ENCODE measurements at regions not wholly inside any gene's neighbourhood (a gene's known extent, or its start where the extent isn't known, plus 50 kb on each side); places are given as distances from the start of the nearest gene placed in this dataset.

DNA sequence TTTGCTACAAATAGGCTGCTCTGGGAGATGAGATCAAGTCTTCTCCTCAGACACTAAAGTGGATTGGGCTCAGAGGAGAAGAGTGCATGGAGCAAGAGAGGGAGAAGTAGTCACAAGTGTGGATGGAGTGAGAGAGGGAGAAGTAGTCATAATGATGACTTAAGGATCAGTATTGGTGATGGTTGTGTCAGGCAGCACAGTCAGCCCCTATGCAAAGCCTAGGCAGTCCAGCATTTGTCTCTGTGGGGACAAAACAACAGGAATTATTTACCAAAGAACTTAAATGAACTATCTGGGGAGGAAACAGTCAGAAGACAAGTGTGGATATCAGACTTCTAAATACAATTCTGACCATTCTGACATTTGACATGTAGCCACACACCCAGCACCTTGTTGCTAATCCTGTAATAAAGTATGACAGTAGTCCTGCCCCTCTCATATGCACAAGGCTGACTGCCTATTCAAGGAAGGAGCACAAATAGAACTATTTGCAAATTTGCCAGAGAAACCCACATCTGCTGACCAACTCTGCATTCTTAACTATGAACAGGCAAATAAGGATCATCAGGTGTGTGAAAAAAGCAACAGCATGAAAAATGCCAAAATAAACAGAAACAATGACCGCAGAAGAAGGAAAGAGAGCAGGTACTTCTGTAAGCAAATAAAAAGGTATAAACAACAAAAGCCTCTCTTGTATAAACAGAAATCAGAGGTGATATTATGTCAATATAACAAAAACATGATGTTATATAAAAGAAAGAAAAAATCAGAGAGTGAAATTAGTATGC is 1597.9 kb upstream of the ACVR2A start:
- DNase-seq: no peak

DNA sequence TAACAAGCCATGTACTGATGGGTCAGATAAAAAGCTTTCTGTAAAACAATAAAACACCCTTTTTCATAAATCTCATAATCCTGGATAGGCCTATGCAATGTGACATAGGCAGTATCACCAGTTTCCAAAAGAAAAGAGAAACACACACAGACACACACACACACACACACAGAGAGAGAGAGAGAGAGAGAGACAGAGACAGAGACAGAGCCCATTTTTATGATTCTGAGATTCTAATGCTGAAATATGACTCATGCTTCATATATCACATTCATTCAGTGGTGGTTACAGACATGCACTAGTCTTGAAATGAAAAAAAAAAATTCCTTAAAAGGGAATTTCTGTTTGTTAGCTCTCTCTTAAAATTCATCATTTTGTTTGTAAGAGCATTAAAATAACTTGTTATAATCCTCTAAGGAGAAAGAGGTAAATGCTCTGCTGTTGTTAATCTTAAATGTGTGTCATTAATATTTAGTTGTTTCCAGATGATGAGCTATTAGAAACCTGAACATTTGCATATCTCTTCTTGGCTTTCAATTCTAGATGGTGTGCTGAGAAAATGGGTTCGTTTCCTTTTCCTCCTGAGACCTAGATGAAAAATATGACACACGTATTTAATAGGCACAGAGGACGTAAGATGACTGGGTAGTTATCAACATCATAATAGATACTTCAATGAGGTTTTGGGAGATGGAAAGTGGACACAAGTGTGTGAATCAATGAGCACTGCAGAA is 1598.7 kb upstream of the ACVR2A start:
- peak; percentile 92 for DNase-seq

GRCh38 chr2:146244830-146245229 is 1600.0 kb upstream of the ACVR2A start:
- no peak for DNase-seq

DNA sequence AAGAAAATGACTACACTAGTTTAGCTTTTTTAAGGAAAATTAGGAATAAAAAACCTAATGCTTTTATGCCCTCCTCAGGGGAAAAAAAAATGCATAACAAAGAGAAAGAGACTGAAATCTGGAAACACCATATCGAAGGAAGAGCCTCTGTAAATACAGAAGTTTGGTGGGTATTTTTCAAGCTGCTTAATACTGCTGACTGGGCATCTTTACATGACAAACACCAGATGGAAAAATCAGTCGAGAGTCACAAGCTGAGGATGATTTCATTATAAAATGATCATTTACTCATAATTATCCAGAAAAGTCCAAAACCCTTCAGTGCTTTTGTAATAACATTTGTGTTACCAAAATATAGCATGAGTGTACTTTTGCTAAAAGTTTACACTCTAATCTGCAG is 1600.7 kb upstream of the ACVR2A start:
- DNase-seq: no peak

DNA sequence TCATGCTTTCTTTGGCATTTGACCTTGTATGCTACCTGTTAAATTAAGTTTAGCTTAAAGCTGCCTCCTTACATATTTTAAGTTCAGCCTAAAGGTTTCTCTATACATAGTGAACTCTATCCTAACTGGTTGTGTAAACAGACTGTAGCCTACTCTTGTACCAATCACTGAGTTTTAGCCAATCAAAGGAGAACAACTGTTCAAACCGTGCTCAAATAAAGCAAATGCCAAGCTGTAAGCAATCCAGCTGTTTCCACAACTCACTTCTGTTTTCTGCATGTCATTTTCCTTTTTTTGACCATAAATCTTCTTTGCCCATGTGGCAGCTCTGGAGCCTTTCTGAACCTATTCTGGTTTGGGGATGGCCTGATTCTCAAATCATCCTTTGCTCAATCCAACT is 1603.8 kb upstream of the ACVR2A start:
- no peak for DNase-seq

GRCh38 chr2:146240391-146240790 is 1604.4 kb upstream of the ACVR2A start:
- DNase-seq: peak; percentile 69

DNA sequence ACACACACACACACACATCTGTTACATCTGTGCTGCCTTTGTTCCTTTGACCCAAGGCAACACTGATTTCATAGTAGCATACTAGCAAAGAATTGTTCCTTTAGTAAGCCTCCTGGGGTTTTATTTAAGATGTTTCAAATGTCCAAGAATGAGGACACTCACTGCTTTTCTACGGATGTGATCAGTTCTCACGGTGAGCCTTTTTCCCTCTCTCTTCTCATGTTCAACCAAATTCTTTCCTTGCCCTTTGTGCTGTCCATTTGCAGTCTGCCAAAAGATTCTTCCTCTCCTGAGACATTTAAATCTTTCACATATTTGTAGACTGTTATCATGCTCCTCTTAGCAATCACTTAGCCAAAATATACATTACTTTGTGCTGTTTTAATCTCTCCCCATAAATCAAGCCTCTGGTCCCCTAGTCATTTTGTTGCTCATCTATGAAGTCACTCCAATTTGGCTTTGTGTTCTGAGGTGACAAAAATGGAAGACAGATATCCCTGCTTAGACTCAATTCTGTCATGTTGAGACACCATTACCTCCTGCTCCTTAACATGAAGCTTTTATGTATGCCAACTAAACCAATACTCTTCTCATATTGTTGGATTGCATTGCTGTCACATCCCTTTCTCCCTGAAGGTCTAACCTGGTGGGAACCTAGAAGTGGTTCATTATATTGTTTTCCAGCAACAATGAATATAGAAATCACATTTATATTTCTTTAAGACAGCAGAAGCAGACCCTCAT is 1605.3 kb upstream of the ACVR2A start:
- peak; percentile 98 for DNase-seq

DNA sequence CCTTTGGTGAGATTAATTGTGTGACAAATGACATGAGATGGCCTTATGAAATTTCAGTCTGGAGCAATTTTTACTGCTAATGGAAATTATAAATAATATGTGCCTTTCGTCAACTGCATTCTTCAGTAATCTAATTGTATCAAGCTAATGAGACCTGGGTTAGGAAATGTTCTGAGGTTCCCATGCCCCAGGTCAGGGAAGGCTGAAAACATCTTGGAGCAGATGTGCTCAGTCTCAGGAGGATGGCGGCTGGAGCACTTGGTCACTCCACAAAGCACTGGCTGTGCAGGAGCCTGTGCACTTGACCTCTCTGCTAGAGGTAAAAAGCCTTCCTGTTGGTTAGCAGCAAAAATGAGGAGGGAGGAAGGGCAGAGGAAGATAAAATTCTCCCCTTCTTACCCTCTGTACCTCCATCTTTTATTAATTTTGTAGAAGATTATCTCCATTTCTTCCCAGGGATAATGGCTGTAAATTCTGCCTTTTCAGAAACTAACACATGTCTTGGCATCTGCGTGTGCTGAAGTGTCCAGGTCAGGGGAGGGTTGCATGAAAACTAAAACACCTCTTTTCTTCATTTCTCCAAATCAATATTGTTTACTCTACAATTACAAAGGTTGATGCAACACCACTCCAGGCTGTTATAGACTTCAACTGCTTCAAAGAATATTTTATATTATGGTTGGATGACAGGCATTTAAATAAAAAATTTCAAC is 1606.4 kb upstream of the ACVR2A start:
- no peak for DNase-seq

DNA sequence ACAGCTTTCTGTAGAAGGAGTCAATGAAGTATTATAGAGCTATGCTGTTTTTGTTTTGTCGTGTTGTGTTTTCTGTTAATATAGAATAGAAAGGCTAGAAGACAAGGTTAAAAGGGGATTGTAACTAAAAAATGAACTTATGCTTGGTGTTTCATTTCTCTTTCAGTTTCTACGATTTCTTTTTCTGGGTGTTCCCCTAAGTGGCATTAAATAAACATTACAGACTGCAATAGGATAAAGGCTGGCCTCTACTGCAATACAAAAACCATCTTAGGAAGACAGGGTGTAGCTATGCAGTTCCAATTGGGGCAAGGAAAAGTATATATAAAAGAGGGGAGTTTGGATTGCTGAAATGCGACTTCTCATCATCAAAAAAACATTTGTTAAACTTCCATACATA is 1609.7 kb upstream of the ACVR2A start:
- DNase-seq: no peak

GRCh38 chr2:146229508-146230155 is 1615.2 kb upstream of the ACVR2A start:
- DNase-seq: peak; percentile 70

- DNase-seq: no peak
Observed at GRCh38 chr2:146228466-146229058, 1616.3 kb upstream of the ACVR2A start.

- no peak for DNase-seq
Observed at GRCh38 chr2:146228020-146228393, 1616.8 kb upstream of the ACVR2A start.

DNA sequence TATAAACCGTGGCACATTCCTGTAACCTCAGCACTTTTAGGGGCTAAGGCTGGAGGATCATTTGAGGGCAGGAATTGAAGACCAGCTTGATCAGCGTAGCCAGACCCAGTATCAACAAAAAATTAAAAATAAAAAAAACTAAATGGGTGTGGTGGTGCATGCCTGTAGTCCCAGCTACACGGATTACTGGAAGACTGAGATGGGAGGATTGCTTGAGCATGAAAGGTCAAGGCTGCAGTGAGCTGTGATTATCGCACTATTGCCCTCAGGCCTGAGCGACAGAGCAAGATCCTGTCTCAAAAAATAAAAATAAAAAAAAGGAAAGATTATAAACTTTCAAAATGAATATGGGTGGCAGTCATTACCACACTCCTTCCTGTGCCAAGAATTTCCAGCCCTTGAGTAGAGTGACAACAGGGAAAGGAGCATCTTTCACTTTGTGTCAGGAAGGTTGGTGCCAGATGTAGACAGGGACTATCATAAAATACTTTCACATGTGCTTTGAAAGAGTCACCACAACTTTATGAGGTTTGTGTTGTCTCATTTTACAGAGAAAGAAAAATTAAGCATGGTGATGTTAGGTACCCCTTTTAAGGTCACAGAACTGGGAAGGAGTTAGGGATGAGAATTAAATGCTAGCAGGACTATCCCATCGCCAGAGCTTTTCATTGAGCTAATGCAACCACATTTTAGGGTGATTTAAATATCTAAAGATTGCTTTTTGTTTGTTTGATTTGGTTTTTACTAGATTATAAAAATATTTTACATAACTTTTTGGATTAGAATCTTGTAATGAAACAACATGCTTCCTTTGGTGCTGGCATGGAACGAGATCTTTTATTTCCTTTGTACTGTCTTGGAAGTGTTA is 1617.4 kb upstream of the ACVR2A start:
- DNase-seq: no peak

DNA sequence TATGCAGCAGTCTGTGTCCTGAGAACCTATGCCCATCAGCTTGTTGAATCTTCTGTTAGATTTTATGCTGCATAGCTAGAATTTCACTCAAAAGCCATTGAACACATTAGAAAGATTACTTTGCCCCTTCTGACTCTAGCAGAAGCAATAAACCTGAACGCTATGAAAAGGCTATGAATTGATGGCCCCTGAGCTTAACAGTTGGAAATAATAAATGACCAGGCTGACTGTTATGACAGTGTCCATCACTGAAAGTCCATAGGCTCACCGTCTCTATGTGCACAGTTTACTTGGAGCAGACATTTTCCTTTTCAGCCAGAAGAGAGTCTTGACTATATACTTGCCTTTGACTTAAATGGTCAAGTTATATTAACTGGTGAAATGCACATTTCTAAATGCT is 1618.8 kb upstream of the ACVR2A start:
- DNase-seq: no peak

DNA sequence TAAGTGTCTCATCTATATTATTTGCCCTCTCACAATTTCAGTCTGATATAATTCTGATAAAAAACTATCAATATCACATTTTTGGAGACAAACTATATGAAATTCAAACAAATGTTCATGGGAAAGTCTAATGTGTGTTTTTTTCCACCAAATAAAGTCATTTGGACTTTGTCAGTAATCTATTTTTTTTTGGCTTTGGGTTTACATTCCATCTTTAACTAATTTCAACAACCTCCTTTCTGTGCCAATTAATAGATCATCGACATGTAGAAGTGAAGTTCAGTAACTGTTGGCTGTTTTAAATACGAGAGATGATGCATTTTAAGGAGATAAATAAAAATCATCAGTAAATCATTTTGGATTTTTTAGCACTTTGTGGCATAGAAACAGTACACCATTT is 1623.0 kb upstream of the ACVR2A start:
- no peak for DNase-seq

DNA sequence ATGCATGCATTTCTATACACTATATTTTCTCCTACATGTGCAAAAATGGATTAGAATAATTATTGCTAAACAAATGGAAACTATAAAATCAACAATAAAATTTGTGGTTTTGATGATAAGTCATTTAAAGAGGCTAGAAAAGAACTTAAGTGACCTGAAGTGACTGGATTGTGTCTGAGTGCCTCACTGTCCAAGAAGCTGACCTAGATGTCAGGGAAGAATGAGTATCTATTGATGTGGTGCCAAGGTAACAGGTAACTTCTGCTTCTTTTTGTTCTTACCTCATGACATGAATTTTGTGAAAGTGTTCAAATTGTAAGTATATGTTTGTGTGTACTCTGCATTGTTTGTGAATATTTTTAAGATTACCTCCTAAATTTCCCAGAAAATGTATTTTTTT is 1623.9 kb upstream of the ACVR2A start:
- no peak for DNase-seq

- DNase-seq: peak; percentile 39
Observed at GRCh38 chr2:146214394-146214929, 1630.4 kb upstream of the ACVR2A start.

GRCh38 chr2:146213674-146214073 is 1631.2 kb upstream of the ACVR2A start:
- no peak for DNase-seq

DNA sequence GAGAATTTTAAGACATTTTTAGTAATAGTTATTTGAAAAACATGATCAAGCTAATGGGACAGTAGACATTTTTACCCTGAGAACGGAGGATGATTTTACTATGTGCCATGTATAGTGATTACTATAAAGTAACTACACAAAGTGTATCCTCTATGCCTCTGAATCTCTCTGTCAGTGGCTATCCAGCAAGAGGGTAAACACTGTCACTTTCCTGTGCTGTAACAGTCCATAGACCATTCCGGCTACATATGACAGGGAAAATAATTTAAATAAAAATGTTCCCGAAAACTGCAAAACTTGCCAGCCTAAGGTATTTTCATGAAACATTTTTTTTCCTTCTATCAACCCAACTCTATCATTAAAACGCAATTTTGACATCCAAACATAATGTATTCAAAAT is 1632.2 kb upstream of the ACVR2A start:
- DNase-seq: no peak

- DNase-seq: no peak
Observed at GRCh38 chr2:146209842-146210275, 1635.0 kb upstream of the ACVR2A start.

DNA sequence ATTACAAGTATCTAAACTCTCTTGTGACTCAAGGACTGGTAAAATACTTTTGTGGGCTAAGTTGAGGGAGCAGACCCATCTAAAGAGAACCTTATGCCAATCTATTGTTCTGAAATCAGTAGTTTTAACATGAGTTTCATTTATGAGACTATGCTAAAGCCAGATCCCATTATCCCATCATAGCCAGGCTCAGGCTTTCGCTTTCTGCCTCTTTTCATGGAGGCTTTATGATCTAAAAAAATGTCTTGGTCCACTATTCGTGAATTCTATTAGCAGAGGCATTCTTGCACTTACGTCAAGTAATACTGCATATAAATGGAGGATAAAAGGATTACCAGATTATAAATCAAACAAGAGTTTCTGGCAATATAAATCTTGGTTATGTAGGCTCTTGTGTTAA is 1636.9 kb upstream of the ACVR2A start:
- no peak for DNase-seq
